Renal pelvis (tissue), 1 donor: ENCODE measurements at regions not wholly inside any gene's neighbourhood (a gene's known extent, or its start where the extent isn't known, plus 50 kb on each side); places are given as distances from the start of the nearest gene placed in this dataset.

Source experiments
- DNase-seq: peaks from one replicate; pipeline ENCODE4 v3.0.0-alpha.2; 2013

- no peak for DNase-seq
These were observed 870.5 kb upstream of the CXADR start for GRCh38 chr21:16642353-16642752.

GRCh38 chr21:16644685-16645084 is 868.2 kb upstream of the CXADR start:
- no peak for DNase-seq

GRCh38 chr21:16650714-16651366 is 862.0 kb upstream of the CXADR start:
- no peak for DNase-seq

- DNase-seq = no peak
These were observed 860.9 kb upstream of the CXADR start for GRCh38 chr21:16651956-16652355.

GRCh38 chr21:16663436-16663835 is 849.4 kb upstream of the CXADR start:
- no peak for DNase-seq

GRCh38 chr21:16667395-16667794 is 845.4 kb upstream of the CXADR start:
- DNase-seq = no peak

GRCh38 chr21:16674949-16675348 is 837.9 kb upstream of the CXADR start:
- DNase-seq = no peak

- DNase-seq = no peak
These were observed 836.5 kb upstream of the CXADR start for GRCh38 chr21:16676391-16676790.

GRCh38 chr21:16678429-16679160 is 834.2 kb upstream of the CXADR start:
- peak; percentile 5 for DNase-seq

GRCh38 chr21:16695074-16695473 is 817.8 kb upstream of the CXADR start:
- DNase-seq = no peak

- no peak for DNase-seq
These were observed 805.6 kb upstream of the CXADR start for GRCh38 chr21:16707274-16707673.

- DNase-seq = no peak
These were observed 804.6 kb upstream of the CXADR start for GRCh38 chr21:16708101-16708835.

- DNase-seq = no peak
These were observed 802.8 kb upstream of the CXADR start for GRCh38 chr21:16709866-16710550.

GRCh38 chr21:16711757-16712156 is 801.1 kb upstream of the CXADR start:
- DNase-seq = no peak

- no peak for DNase-seq
These were observed 799.3 kb upstream of the CXADR start for GRCh38 chr21:16713331-16714117.

- no peak for DNase-seq
These were observed 772.3 kb upstream of the CXADR start for GRCh38 chr21:16740511-16740910.

- no peak for DNase-seq
These were observed 771.6 kb upstream of the CXADR start for GRCh38 chr21:16741141-16741665.

GRCh38 chr21:16742131-16742641 is 770.7 kb upstream of the CXADR start:
- DNase-seq = no peak

GRCh38 chr21:16742741-16743140 is 770.1 kb upstream of the CXADR start:
- DNase-seq = no peak

- no peak for DNase-seq
These were observed 769.5 kb upstream of the CXADR start for GRCh38 chr21:16743317-16743716.

GRCh38 chr21:16750926-16751325 is 761.9 kb upstream of the CXADR start:
- DNase-seq = no peak
